Lower leg skin (tissue), 3 donors: ENCODE measurements at regions not wholly inside any gene's neighbourhood (a gene's known extent, or its start where the extent isn't known, plus 50 kb on each side); places are given as distances from the start of the nearest gene placed in this dataset.

ENCODE experiments used
- CTCF ChIP-seq, 3 donors: fragments of 450-650 bp; IDR thresholded peaks; one replicate each; pipeline ENCODE4 v1.5.1; 2016; ENCODE audit warnings: antibody characterized with exemption in 3 of 3, mild to moderate bottlenecking in 3 of 3, moderate library complexity in 2 of 3
- POLR2A ChIP-seq, 2 donors: fragments of 450-650 bp; IDR thresholded peaks; one replicate each; pipeline ENCODE4 v1.6.1; 2016 to 2017; ENCODE audit warnings: antibody characterized with exemption in 2 of 2, mild to moderate bottlenecking in 1 of 2, moderate library complexity in 1 of 2

GRCh38 chr4:149166876-149167275, 648.8 kb downstream of the IQCM start:
- TF ChIP-seq CTCF (IDR thresholded peaks at IDR 0.05) (no peak), POLR2A (IDR thresholded peaks at IDR 0.05) (no peak)
